Right lobe of liver (tissue), 6 donors: ENCODE measurements at regions not wholly inside any gene's neighbourhood (a gene's known extent, or its start where the extent isn't known, plus 50 kb on each side); places are given as distances from the start of the nearest gene placed in this dataset.

Experiments used
- ATAC-seq, 4 donors: fragments of 200-7000 bp; cut with Tn5 transposase; one replicate each; pipeline ENCODE4 v1.9.1; 2020; ENCODE audit warnings: mild to moderate bottlenecking in 4 of 4, moderate library complexity in 4 of 4
- DNase-seq, 3 donors: peaks; one replicate each; pipeline ENCODE4 v3.0.0-alpha.2; 2020
- H3K27ac ChIP-seq, 3 donors: fragments of 200-600 bp; one replicate each; pipeline ENCODE4 v1.8.0; 2022
- H3K27me3 ChIP-seq, 2 donors: fragments of 200-600 bp; one replicate each; pipeline ENCODE4 v1.8.0; 2022
- H3K36me3 ChIP-seq, 4 donors: fragments of 200-600 bp; sonication (generic) in 1 of 4; one replicate each; pipeline versions ENCODE4 v1.5.1 to v1.8.0; 2017 to 2022; ENCODE audit warnings: control low read depth in 1 of 4
- H3K4me1 ChIP-seq, 4 donors: fragments of 200-600 bp; sonication (generic) in 1 of 4; one replicate each; pipeline versions ENCODE4 v1.5.1 to v1.8.0; 2017 to 2022; ENCODE audit warnings: control low read depth in 1 of 4
- H3K4me3 ChIP-seq, 3 donors: fragments of 200-600 bp; one replicate each; pipeline ENCODE4 v1.8.0; 2022
- H3K9me3 ChIP-seq, 4 donors: fragments of 200-600 bp; sonication (generic) in 1 of 4; one replicate each; pipeline versions ENCODE4 v1.5.1 to v1.8.0; 2017 to 2022; ENCODE audit warnings: control low read depth in 1 of 4
- POLR2A ChIP-seq: fragments of 450-650 bp; IDR thresholded peaks from one replicate; pipeline ENCODE4 v1.6.1; 2017; ENCODE audit warnings: antibody characterized with exemption, mild to moderate bottlenecking
- WGBS: methylation state at CpG from one replicate; pipeline ENCODE4 v1.1.6; 2018; ENCODE audit warnings: low coverage, low lambda C conversion rate; ENCODE audit not compliant: insufficient coverage; ENCODE audit errors: missing lambda C conversion rate; 5-methylcytosine and 5-hydroxymethylcytosine counted together
- intact Hi-C, 2 donors: fragments of 100-400 bp; cut with DNase I; formaldehyde crosslinking; loops; one replicate each; pipeline versions ENCODE4 v1.11.2 to v1.14.1; 2022
- TF ChIP-seq, protein P1 (sequence below), 4 donors: fragments of 200-600 bp in 3 of 4; fragments of 450-650 bp in 1 of 4; IDR thresholded peaks; one replicate each; pipeline versions ENCODE4 v1.5.1 to v1.8.0; 2016 to 2022; ENCODE audit warnings: antibody characterized with exemption in 4 of 4, mild to moderate bottlenecking in 2 of 4
- donor health status: DM: no; HTN: yes; CAD: no.
- donor health status: DM: no; HTN: no; CAD: no.
- donor health status: DM: no; HTN: no; CAD: no.
- donor health status: DM: no; HTN: yes; CAD: no.
- donor health status: DM: no; HTN: yes; CAD: no.

DNA sequence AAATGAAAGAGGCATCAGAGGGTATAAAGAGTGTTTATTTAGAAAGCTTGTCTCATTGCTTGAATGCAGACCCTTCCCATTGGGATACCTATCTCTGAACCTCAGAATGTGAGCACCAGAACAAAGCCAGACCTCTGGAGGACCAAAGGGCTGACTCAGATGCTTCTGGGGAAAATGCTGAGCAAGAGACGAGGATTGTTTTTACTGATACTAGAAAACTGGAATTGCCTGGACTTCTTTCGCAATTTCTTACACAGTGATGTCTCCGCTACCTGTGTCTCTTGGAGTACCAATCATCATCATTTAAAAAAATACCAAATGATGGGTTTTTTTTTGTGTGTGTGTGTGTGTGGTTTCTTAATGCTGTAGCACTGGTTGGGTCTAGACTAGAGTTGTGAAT lies 55.6 kb upstream of the CCDC85A start:
- Histone ChIP-seq H3K27me3 (no peaks in the 10 kb centered on the region), H3K4me3 (no peak overlapping the region), H3K27ac (no peak overlapping the region), H3K36me3 (no peaks in the 10 kb centered on the region), H3K4me1 (no peaks in the 10 kb centered on the region), H3K9me3 (no peaks in the 10 kb centered on the region)
- TF ChIP-seq, protein P1, sequence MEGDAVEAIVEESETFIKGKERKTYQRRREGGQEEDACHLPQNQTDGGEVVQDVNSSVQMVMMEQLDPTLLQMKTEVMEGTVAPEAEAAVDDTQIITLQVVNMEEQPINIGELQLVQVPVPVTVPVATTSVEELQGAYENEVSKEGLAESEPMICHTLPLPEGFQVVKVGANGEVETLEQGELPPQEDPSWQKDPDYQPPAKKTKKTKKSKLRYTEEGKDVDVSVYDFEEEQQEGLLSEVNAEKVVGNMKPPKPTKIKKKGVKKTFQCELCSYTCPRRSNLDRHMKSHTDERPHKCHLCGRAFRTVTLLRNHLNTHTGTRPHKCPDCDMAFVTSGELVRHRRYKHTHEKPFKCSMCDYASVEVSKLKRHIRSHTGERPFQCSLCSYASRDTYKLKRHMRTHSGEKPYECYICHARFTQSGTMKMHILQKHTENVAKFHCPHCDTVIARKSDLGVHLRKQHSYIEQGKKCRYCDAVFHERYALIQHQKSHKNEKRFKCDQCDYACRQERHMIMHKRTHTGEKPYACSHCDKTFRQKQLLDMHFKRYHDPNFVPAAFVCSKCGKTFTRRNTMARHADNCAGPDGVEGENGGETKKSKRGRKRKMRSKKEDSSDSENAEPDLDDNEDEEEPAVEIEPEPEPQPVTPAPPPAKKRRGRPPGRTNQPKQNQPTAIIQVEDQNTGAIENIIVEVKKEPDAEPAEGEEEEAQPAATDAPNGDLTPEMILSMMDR (IDR thresholded peaks at IDR 0.05), result no peak
- no peak for TF ChIP-seq POLR2A
- DNase-seq (no peak), ATAC-seq (no peak)
- 77% methylated on average over 3 of the region's 3 CpGs for WGBS
- intact Hi-C loops, result no loop called here

DNA sequence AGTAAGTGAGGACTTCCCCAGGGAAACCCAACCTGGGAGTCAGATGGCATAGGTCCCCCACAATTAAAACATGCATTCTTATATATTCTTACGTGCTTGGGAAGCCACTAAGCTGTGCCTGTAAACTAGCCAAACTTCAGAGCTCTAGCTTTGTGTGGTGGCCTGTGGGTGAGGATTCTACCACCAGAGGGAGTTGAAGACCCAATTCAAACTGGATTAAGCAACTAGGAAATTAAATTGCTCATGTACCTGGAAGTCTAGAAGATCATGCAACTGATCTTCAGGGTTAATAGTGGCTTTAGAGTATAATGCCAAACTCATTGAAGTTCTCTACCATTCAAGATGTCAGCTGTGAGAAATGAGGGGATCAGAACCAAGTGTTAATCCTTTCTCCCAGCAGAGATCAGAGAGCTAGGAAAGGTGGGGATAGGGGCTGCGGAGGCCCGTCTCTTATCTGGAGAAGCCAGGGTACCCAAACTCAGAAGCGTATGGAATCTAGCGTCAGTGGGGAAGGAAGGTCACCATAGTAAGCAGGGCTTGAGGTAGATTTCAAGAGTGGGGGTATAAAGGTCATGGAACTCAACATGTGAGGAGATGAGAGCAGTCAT lies 53.2 kb upstream of the CCDC85A start:
- Histone ChIP-seq H3K4me1 (no peaks in the 10 kb centered on the region), H3K27me3 (no peaks in the 10 kb centered on the region), H3K9me3 (no peaks in the 10 kb centered on the region), H3K4me3 (no peak overlapping the region), H3K36me3 (no peaks in the 10 kb centered on the region), H3K27ac (no peak overlapping the region)
- DNase-seq (no peak), ATAC-seq (peak; percentile 67 to 86 (median 74))
- intact Hi-C loops, result loop anchor here in 1 of 2 donors (10.0 kb wide), 1 partner anchor 406 kb away; no protein-coding TSS in a partner anchor
- 39% methylated on average over 5 of the region's 5 CpGs for WGBS
- no peak for TF ChIP-seq POLR2A
- TF ChIP-seq, protein P1 (IDR thresholded peaks at IDR 0.05), result peak; percentile 48 to 74 (median 58)

DNA sequence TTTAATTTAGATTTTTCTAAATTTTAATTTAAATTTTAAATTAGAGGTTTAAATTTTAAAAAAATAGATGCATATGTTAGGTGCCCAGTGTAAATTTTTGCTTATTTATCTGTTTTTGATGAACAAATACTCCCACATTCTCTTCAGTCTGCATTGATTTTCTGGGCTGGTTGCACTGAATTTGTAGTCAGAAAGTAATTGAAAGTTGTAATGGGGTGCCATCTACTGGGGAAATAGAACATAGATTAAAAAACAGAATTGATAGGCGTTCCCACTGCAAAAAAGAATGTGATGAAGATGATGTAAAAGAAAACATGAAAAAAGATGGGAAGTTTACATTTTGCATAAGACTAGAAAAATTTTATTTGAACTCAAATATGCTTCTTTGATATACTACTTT lies 51.7 kb upstream of the CCDC85A start:
- TF ChIP-seq, protein P1 (IDR thresholded peaks at IDR 0.05), result peak; percentile 49 to 56 (median 52)
- no peak for TF ChIP-seq POLR2A
- Histone ChIP-seq H3K4me3 (no peak overlapping the region), H3K9me3 (no peaks in the 10 kb centered on the region), H3K27ac (no peak overlapping the region), H3K27me3 (no peaks in the 10 kb centered on the region), H3K4me1 (no peaks in the 10 kb centered on the region), H3K36me3 (no peaks in the 10 kb centered on the region)
- intact Hi-C loops, result loop anchor here in 1 of 2 donors (10.0 kb wide), 1 partner anchor 407 kb away; no protein-coding TSS in a partner anchor
- ATAC-seq (peak; percentile 58 to 76 (median 67)), DNase-seq (no peak)
- 0% methylated on average over 1 of the region's 1 CpG for WGBS

DNA sequence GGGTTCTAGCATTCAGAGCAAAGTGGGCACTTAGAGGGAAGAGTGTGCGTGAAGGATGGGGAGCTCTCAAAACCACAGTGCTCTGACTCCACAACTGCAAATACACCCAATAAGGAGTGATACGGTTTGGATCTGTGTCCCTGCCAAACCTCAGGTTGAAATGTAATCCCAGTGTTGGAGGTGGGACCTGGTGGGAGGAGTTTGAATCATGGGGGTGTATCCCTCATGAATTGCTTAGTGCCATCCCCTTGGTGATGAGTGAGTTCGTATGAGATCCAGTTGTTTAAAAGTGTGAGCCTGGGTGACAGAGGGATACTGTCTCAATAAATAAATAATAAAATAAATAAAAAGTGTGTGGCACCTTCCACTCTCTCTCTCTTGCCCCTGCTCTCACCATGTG lies 50.3 kb upstream of the CCDC85A start:
- Histone ChIP-seq H3K36me3 (no peaks in the 10 kb centered on the region), H3K4me1 (no peaks in the 10 kb centered on the region), H3K27ac (no peak overlapping the region), H3K4me3 (no peak overlapping the region), H3K9me3 (no peaks in the 10 kb centered on the region), H3K27me3 (no peaks in the 10 kb centered on the region)
- DNase-seq, result no peak
- no peak for ATAC-seq
- WGBS, result 37% methylated on average over 3 of the region's 3 CpGs
- TF ChIP-seq POLR2A, result no peak
- TF ChIP-seq, protein P1 (IDR thresholded peaks at IDR 0.05), result no peak
- intact Hi-C loops, result loop anchor here in 1 of 2 donors (10.0 kb wide), 1 partner anchor 409 kb away; no protein-coding TSS in a partner anchor
